ENCODE measurements at regions not wholly inside any gene's neighbourhood (a gene's known extent, or its start where the extent isn't known, plus 50 kb on each side); places are given as distances from the start of the nearest gene placed in this dataset.

- no peak for TF ChIP-seq CTCF (IDR thresholded peaks at IDR 0.05)
- TF ChIP-seq EP300 (IDR thresholded peaks at IDR 0.05) = no peak
- TF ChIP-seq POLR2A (IDR thresholded peaks at IDR 0.05) = no peak
These were observed 278.8 kb upstream of the GADL1 start for GRCh38 chr3:31173118-31173718.
